NCI-H510A treated with DMSO at 0.1 percent for 48 hours (cell line): ENCODE measurements at regions not wholly inside any gene's neighbourhood (a gene's known extent, or its start where the extent isn't known, plus 50 kb on each side); places are given as distances from the start of the nearest gene placed in this dataset.

Experiments used
- DNase-seq: peaks from one replicate; lab custom pipeline; 2025; lab: John Stamatoyannopoulos, UW

DNA sequence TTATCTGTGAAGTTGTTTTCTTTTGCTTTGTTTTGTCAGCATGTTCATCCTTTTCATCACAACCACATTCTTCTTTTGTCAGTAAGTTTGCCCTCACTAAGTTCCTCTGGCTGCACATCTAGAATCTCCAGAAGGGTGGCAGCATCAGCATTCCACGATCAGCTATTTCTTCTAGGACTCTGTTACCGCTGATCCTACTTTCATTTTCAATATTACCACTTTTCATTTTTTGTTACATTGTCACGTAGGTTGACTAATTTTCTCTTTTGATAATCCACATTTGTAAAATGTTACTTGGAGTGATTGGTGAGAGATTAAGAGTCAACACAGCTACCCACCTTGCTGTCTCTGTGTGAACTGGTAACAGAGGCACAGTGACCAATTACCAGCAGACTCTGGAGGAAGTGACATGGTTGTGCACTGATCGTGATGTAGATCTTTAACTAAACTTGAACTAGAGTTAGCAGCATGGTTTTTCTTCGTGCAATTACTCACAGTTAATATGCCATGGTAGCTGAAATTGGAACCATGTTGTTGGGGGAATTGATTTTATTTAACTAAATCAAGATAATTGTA is 307.9 kb upstream of the SLC35B3 start:
- no peak for DNase-seq

- DNase-seq: no peak
These were observed 304.1 kb upstream of the SLC35B3 start for GRCh38 chr6:8739454-8739853.

DNA sequence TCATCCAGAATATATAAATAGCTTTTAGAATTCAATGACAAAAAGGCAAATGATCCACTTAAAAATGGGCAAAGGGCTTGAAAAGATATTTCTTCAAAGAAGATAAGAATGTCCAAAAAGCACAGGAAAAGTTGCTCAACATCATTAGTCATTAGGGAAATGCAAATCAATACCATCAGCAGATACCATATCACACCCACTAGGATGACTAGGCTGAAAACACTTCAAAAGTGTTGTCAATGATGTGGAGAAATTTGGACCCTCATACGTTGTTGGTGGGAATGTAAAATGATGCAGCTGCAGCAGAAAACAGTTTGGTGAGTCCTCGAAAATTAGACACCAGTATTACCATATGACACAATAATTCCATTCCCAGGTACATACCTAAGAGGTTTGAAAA is 303.6 kb upstream of the SLC35B3 start:
- no peak for DNase-seq

- DNase-seq: no peak
These were observed 301.0 kb upstream of the SLC35B3 start for GRCh38 chr6:8736156-8736895.

- DNase-seq: no peak
These were observed 298.5 kb upstream of the SLC35B3 start for GRCh38 chr6:8733879-8734278.

- no peak for DNase-seq
These were observed 296.5 kb upstream of the SLC35B3 start for GRCh38 chr6:8731874-8732273.

DNA sequence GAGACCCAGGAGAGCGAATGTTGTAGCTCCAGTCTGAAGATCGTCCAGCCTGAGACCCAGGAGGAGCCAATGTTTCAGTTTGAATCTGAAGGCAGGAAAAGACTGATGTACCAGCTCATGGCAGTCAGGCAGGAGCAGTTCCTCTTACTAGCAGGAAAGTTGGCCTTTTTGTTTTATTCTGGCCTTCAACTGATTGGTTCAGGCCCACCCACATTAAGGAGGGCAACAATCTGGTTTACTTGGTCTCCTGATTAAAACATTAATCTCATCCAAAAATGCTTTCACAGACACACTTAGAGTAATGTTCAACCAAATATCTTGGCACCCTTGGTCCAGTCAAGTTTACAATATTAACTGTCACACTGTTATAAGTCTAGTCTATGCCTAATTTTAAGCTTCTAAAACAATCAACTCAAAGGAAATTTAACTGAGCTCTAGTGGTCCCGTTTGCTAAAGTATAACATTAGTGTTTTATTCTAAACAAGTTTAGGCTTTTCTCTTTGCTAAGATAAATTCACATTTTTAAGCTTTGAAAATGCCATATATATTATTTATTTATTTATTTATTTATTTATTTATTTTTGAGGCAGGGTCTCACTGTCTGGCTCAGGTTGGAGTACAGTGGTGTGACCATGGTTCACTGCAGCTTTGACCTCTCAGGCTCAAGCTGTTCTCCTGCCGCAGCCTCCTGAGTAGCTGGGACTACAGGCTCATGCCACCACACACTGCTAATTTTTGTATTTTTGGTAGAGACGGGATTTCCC is 275.5 kb upstream of the SLC35B3 start:
- no peak for DNase-seq

GRCh38 chr6:8707956-8708772 is 272.8 kb upstream of the SLC35B3 start:
- DNase-seq: peak; percentile 26

DNA sequence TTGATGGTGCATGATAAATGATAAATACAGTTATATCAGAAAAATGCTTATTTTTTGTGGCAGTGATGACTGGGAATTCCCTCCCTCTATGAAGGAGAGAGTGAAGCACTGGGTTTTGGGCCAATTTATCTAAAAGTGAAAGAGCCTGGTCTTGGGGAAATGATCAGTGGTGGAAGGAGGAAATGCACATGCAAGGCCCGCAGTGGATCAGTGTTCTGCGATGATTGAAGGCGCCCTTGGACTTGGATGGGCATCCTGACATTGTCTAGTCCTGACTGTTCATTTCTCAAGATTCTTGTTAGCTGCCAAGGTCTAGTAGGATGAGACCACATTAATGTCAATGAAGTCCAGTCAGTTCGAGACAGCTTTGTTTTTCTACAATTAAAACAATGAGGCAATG is 272.0 kb upstream of the SLC35B3 start:
- DNase-seq: no peak

- DNase-seq: no peak
These were observed 270.2 kb upstream of the SLC35B3 start for GRCh38 chr6:8705435-8706020.

GRCh38 chr6:8703059-8703458 is 267.7 kb upstream of the SLC35B3 start:
- DNase-seq: no peak

DNA sequence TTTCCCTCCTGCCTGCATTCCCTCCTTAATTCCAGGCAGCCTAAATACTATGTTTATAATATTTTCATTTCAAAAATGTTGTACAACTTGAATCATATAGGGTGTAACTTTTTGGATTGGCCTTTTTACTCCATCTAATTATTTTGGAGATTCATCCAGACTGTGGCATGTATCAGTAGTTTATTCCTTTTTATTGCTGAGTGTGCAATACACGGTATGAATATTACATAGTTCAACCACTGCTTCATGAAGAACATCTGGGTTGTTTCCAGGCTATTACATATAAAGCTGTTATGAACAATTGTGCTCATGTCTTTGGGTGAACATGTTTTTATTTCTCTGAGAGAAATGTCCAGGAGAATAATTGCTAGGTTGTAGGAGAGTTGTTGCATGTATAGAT is 253.5 kb upstream of the SLC35B3 start:
- DNase-seq: no peak

- DNase-seq: no peak
These were observed 250.7 kb upstream of the SLC35B3 start for GRCh38 chr6:8686077-8686476.

DNA sequence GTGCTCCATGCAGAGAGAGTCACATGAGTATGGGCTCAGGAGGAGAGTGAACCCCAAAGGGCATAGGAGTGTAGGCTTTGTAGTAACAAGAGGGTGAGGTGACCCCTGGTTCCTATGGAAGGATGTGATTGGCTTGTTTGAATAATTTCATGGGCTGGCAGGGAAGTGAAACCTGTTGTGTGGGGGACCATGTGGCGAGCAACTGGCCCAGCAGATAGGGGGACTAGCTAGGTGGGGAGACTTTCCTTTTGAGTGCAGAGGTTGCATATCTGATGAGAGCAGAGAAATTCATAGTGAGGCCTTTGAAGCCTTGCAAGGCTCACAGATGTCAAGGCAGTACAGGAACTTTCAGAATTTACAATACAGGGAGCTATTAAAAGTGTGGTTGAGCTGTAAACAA is 247.9 kb upstream of the SLC35B3 start:
- no peak for DNase-seq

- DNase-seq: no peak
These were observed 244.5 kb upstream of the SLC35B3 start for GRCh38 chr6:8679823-8680222.

DNA sequence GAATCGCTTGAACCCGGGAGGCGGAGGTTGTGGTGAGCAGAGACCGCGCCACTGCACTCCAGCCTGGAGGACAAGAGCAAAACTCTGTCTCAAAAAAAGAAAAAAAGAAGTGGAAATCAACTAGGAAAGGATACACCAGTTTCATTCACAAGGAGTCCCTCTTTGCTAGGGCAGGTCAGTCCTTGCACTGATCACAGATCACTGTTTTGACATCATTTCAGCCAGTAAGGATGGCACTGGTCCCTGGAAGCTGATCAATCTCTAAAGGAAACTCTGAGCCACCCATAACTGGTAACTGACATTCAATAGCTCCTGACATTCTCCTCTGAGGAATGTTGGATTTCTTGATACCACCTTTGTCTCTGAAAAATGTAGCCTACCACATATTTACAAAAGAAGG is 243.1 kb upstream of the SLC35B3 start:
- DNase-seq: no peak

DNA sequence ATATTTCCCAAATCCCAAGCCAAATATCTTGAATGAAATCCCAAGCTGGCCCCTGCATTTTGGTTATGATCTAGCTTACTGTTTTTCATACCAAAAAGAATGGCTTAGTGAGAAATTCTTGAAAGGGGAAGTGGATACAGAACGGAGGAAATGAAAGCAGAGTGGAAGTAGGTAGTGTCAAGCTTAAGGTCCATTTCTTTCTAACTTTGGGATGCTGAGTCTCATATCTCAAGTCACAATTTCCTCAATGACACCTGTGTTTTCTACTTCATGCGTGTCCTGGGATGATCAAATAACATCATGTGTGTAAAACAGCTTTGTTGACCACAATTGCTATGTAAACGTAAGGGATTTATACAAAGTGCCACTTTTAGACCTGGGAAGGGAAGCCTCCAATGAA is 238.8 kb upstream of the SLC35B3 start:
- no peak for DNase-seq

DNA sequence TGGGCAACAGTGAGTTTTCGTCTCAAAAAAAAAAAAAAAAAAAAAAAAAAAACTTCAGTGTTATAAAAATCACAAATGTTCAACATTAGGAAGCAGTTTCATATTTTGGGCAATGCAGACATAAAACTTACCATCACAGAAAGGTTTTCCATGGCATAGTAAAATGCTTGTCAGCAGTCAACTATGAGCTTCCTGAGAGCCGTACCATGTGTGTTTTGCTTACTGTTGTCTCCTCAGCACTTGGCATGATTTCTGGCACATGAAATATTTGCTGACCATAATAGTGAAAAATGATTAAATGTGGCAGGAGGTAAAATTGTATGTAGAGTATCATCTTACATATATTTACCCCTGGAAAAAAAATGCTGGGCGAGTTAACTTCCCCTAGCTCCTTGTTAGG is 237.5 kb upstream of the SLC35B3 start:
- DNase-seq: no peak

- no peak for DNase-seq
These were observed 235.4 kb upstream of the SLC35B3 start for GRCh38 chr6:8670792-8671191.

DNA sequence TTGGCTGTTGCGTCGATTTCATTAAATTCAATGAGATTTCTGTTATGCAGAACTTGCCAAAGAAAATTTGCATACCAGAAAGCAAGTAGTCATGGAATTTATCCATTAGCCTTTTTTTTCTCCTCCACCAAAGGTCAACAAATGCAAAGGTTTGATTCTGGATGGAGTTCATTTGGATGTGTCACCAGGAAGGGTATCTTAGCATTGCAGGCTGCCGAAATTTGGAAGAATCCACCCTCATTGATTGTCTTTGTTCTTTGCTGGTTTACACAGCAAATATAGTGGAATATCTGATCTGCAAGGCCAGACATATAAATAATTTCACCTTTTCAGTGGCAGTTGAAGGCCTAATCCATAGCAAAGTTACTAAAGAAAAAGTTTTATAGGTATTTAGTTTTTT is 229.4 kb upstream of the SLC35B3 start:
- no peak for DNase-seq

DNA sequence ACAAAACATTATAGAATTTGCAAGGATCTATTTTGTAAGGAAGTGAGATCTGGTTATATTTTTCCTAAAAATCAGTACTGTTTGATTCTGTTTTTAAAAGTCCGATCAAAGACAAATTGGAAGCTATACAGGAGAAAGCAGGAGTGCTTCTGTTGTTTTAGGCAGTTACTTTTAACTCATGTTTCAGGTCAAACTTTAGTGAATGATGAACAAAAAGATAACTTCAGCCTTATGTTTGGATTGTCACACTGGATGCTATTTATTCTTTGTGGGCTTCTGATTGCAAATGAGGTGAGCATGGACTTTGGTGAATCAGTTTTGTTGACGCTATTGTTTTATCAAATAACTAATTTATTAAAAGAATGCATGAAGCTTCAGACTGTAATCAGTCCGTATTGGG is 228.7 kb upstream of the SLC35B3 start:
- DNase-seq: no peak
